GM18868 (cell line): ENCODE measurements at regions not wholly inside any gene's neighbourhood (a gene's known extent, or its start where the extent isn't known, plus 50 kb on each side); places are given as distances from the start of the nearest gene placed in this dataset.

Source experiments
- ATAC-seq: cut with Tn5 transposase; IDR thresholded peaks from one replicate; pipeline ENCODE4 v1.9.1; 2021; ENCODE audit warnings: mild to moderate bottlenecking, moderate library complexity; ENCODE audit not compliant: unreplicated experiment

DNA sequence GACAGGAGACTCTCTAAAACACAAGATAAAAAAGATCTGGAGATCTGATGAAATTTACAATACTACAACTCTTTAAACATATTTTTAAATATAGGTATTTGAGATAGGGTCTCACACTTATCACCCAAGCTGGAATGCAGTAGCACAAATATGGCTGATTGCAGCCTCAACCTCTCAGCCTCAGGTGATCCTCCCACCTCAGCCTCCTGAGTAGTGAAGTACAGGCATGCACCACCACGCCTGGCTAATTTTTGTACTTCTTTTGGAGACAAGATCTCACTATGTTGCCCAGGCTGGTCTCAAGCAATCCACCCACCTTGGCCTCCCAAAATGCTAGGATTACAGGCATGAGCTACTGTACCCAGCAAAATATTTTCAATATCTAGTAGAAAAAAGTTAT, 170.0 kb upstream of the NR5A2 start:
- no peak for ATAC-seq

DNA sequence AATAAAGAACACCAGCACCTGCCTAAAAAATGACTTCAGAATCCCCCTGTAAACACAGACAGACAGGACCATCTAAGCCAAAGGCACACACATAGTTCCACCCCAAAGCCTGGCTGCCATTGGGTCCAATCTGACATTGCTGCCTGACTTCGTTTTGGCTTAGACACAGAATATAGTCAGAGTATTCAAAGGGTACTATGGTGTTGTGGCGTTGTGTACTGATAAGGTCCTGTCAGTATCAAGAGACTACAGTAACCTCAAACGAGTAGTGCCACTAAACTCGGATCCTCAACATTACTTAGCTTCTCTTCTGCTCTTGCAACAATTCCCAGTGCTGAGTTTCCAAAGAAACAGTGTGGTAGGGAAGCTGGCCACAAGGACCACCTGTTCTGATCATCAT, 169.3 kb upstream of the NR5A2 start:
- ATAC-seq: no peak

DNA sequence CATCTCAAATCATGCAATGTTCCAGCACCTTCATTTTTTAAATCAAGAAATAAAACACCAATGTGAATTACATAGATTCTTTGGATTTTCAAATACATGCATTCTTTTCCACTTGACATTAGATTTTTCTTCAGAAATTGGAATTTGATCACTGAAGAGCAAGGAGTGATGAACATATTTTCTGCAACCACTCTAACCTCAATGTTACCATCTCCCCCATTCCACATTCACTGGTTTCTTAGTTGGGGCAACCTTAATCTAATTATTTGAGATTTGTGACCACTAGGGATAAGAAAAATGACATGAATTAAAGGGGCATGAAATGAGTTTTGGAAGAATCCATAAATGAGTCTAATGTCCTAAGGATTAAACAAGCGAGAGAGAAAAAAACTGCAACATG, 168.7 kb upstream of the NR5A2 start:
- ATAC-seq: no peak

DNA sequence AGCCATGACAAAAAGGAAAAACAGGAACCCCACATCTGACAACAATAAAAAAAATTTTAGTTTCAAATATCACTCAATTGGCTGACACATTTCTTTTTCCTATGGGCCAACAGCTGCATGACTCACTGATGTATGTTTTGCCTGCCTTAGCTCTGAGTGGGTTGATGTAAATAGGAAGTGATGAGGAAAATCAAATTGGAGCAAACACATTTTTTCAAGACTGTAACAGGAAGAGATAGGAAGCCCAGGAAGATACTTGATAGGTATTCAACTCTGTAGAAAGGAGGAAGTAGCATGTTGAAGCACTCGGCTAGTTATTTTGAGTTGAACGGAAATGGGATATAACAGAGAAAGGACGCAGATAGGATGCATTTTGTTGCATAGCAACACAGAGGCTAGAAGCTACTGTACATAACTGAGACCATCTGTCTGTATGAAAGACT, 168.0 kb upstream of the NR5A2 start:
- no peak for ATAC-seq

DNA sequence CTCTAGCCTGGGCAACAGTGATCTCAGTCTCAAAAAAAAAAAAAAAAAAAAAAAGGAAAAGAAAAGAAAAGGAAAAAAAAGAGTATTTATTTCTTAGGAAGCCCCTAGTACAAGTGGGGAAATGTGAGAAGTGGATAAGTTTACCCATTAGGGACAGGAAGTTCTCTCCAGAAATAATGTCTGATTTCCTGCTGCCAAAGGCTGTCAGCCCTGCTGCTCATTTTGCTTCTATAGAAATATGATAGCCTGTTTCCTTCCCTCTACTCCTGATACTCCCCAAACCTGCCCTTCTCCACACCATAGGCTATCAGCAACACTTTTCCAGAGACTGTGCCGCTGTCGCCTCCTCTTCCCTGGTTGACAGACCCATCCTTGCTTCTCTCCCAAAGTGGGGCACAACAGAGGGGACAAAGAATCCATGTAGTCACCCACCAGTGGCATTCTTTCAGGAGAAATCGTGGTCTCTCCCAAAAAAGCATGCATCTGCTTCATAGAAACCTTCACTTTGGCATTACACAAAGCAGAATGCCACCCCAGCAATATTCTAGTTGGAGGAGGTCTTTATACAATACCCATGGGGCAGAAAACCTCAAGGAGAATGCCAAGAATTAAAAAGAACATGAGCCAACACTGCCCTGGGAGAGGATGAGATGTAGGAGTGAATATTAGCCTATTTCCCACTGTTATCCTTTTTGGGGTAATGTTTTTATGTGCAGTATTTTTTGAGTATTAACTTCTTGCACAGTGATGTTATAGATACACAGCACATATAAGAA, 166.3 kb upstream of the NR5A2 start:
- ATAC-seq: no peak

DNA sequence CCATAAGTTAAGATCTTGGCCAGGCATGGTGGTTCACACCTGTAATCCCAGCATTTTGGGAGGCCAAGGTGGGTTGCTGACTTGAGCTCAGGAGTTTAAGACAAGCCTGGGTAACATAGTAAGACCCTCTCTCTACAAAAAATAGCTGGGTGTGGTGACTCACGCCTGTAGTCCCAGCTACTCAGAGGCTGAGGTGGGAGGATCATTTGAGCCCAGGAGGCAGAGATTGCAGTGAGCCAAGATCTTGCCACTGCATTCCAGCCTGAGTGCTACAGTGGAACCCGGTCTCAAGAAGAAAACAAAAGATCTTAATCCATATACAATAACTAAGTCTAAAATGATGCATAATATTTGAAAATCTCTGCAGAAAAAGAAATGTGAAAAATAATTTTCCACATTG, 165.5 kb upstream of the NR5A2 start:
- ATAC-seq: no peak

DNA sequence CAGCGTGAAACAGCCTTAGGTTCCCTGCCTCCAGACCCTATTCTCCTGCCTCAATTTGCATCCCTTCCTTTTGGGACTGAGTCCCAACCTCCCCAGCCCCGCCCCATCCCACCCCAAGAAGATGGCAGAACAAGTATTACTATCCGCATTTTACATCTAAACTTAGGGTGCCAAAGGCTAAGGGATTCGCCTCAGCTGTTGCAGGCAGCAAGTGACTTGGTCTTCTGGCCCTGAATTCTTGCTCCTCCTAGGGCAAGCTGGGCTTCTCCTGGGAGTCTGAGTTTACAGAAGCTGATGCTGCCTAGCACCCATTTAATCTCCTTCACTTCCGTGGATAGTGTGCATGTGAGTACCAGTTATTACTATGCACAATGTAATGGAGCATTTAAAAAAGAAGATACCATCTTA, 161.3 kb upstream of the NR5A2 start:
- ATAC-seq: no peak

DNA sequence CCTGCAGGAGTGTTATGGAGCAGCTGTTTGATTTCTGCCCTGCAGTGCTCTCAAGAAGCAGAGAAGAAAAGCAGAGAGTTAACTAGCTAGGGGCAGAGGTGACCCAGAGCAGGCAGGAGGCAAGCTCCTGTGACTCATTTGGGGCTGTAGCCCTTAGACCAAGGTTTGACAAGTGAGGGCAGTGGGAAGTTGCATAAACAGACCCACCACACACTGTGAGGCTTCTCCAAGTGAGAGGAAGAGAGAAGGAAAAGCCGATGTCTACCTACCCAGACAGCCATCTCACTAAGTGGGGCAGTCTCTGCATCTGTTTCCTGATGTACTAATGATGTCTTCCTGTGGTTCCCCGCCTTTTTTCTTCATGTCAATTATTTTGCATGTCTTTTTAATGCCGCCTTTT, 159.9 kb upstream of the NR5A2 start:
- no peak for ATAC-seq

DNA sequence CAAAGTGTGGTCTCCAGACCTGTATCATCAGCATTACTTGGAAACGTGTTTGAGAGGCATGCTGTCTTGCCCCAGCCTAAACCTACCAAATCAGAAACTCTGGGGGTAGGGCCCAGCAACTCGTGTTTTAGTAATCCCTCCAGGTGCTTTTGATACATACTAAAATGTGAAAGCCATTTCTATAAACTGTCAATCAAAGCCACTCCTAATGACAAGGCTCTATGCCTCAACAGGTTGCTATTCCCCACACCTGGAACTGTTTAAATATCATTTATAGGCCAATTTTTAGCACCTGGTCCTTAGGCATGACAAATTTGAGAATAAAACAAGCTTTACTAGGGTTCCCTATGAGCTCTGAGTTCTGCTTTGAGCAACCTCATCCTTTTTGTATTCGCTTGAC, 158.7 kb upstream of the NR5A2 start:
- no peak for ATAC-seq

DNA sequence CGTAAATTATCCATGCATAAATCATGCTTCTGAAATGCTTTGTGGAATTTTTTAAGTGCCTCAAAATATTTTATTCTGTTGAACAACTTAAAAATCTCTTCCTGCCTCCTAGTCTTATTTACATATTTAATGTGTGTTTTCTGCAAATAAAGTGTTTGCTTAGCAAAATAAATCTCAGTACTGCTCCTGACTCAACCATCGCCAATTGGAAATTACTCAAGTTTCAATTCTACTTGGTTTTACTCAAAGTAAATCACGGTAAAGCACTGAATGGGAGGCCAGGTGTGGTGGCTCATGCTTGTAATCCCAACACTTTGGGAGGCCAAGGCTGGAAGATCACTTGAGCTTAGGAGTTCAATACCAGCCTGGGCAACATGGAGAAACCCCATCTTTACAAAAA, 152.2 kb upstream of the NR5A2 start:
- ATAC-seq: no peak

DNA sequence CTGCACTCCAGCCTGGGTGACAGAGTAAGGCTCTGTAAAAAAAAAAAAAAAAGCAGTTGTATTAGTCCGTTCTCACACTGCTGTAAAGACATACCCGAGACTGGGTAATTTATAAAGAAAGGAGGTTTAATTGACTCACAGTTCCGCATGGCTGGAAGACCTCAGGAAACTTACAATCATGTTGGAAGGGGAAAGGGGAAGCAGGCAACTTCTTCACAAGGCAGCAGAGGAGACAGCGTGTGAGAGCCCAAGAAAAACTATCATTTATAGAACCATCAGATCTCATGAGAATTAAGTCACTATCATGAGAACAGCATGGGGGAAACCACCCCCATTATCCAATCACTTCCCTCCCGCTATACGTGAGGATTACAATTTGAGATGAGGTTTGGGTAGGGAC, 151.7 kb upstream of the NR5A2 start:
- ATAC-seq: no peak

DNA sequence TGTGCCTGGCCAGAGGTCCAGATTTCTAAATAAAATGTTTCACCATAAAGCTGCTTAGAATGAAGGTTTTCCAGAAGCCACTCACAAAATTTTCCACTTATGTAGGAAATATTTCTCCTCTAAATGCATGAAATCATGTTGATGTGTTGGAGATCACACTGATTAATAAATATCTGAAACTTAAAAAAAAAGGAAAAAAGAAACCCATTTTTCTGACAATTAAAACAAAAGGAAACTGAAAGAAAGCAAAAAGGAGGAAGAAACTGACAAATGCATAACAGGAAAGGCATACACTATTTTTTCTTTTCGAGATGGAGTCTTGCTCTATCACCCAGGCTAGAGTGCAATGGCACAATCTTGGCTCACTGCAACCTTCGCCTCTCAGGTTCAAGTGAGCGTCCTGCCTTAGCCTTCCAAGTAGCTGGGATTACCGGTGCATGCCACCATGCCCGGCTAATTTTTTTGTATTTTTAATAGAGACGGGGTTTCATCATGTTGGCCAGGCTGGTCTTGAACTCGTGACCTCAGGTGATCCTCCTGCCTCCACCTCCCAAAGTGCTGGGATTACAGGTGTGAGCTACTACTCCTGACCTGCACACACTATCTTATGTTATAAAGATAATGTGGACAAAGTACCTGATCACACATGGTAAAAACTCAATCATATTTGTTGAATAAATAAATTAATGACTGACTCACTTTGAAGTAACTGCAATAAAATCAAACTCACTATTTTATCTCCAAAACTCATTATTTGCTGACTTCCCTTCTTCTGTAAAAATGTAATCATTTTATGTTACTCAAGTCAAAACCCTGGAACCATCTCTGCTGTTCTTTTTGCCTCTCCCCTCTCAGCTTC, 149.8 kb upstream of the NR5A2 start:
- no peak for ATAC-seq

DNA sequence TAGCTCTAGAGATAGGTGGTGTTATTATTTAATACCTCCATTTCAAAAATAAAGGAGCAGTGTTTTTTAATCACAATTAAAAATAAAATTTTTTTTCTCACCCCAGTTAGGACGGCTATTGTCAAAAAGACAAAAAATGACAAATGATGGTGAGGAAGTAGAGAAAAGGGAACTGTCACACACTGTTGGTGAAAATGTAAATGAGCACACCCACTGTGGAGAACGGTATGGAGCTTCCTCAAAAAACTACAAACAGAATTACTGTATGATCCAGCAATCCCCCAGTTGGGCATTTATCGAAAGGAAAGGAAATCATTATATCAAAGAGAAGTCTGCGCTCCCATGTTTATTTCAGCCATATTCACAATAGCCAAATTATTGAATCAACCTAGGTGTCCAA, 148.7 kb upstream of the NR5A2 start:
- no peak for ATAC-seq

DNA sequence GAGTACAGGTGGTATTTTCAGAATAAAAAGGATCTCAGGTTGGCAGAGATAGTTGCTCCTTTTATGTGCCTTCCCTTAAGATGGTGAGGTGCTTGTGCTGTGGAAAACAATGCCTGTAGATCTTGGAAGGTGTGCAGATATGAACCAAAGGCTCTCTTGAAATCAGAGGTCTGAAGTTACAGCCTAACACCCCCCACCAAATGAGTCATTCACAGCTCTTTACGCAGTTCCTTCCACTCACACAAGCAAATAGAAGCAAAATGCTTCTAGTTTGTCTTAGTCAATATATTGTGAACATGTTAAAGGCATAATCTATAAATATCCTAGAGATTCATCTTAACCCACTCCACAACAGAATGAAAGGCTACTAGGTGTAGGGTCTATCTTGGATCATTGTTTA, 128.9 kb upstream of the NR5A2 start:
- no peak for ATAC-seq

DNA sequence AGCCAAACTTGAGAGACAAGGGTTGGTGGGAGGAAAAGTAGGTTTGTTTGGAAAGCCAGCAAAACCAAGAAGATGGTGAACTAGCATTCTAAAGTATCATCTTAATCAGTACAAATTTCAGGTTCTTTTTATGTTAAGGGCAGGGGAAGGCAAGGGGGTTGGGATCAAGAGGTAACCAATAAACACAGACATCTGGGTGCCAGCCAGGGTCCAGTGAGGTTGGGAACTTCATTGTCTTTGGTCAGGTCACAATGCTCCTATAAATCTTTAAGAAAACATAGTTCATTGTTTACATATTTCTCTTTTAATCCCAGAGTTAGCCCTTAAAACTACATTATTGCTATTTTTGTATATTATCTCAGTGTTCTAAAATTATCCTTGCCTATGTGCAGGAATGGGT, 126.2 kb upstream of the NR5A2 start:
- ATAC-seq: no peak

DNA sequence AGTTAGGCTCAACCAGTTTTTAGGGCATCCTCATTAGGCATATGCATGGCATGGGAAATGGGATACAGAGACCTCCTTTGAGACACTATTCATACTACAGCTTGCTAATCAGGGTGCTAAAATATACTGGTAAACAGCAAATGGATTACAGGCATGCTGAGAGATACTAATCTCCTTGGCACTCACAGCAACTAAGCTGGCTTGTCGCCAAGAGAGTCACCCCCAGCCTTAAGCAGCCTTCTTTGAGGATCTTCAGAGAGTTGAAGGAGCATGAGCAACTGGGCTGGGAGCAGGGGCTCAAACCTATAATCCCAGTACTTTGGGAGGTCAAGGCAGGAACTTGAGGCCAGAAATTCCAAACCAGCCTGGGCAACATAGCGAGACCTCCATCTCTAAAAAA, 120.1 kb upstream of the NR5A2 start:
- no peak for ATAC-seq

DNA sequence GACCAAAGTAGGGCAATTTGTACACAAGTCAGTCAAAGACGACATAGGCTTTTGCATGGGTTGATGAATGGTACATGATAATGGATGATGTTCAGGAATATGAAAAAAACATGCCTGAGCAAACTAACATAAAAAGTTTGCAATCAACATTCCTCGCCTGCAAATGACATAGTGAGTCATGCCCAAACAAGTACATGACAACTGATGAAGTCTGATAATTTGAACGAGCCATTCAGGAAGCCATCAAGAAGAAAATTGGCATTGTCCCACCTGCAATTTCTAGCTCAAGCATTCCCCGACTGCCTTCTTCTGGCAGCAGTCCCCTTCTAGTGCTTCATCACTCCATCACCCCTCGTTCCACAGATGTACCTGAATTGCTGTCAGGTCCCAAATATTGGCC, 118.4 kb upstream of the NR5A2 start:
- no peak for ATAC-seq

DNA sequence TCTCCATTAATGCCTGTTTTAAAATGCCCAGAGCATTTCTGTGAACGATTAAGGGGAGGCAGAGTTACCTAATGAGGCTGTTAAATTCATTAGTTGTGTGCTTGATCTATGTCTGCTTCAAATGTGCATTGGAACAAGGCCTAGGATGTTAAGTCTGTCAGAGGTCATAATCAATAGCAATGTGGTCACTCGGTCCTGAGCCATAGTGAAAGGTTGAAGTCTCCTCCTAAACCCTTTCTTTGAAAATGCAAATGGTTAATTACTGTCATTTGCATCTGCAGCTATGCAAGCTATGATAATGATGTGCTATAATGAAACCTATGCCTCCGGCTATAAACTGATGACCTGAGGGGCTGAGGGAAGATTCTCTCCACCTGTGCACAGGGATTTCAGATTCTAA, 114.2 kb upstream of the NR5A2 start:
- ATAC-seq: no peak

DNA sequence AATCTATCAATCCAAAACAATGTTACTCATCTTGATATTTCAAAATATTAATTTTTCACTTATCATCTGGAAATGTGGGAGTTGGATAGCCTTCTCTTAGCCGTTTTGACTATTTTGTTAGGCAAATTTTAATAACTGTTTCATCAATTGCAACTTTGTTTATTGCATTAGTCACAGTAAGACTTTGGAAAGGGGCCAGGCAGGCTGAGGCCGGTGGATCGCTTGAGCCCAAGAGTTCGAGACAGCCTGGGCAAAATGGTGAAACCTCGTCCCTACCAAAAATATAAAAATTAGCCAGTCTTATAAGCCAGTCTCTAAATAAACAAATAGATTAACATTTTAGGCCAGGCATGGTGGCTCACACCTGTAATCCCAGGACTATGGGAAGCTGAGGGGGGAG, 113.0 kb upstream of the NR5A2 start:
- ATAC-seq: no peak

DNA sequence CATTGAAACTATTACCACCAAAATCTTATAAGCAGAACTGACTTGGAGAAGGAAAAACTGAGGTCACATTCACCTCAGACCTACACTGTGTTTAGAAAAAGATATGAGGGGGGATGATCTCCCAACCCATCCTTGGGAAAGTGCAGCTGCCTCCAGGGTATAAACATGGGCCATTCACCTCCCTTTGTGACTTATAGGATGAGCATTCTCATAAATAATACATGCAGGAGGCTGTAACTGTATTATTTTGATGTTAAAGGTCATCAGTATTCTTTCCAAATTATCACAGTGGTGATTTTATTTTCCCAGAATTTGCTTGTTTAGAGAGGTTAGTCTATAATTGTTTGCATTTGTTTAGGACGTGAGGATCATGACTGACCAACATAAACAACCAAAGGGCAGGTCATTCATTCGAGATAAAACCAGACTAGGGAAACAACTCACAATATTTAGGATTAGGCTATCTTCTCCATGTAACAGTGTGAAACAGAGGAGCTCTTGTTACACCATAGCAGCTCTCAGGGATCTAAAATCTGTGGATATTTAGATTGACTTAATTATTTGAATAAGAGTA, 109.2 kb upstream of the NR5A2 start:
- no peak for ATAC-seq

DNA sequence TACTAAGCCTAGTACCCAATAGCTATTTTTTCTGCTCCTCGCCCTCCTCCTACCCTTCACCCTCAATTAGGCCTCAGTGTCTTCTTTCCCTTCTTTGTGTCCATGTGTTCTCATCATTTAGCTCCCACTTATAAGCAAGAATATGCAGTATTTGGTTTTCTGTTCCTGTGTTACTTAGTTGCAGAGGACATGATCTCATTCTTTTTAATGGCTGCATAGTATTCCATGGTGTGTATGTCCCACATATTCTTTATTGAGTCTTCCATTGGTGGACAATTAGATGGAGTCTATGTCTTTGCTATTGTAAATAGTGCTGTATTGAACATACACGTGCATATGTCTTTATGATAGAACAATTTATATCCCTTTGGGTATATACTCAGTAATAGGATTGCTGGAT, 106.9 kb upstream of the NR5A2 start:
- no peak for ATAC-seq

DNA sequence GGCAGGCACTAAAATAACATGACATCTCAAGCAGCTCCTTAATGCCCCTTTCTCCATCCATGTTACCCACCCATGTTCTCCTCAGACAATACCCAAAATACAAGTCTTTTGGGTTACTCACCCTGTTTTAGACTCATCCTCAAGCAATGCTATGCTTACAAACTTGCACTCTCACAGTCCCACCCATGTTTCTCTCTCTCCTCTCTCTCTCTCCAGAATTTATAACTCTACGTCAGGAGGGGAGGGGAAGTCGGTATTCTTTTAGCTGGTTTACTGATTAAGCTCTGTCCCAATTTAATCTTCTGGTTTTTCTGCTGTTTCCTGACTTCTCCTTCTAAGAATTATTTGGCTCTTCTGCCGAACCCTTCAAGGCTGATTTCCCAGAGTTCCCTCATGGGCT, 98.0 kb upstream of the NR5A2 start:
- no peak for ATAC-seq
